Mucosa of rectum (tissue), 2 donors: ENCODE measurements at regions not wholly inside any gene's neighbourhood (a gene's known extent, or its start where the extent isn't known, plus 50 kb on each side); places are given as distances from the start of the nearest gene placed in this dataset.
A peak's percentile ranks its signal among the peaks of the same experiment; 100 is the strongest.

Source experiments
- H3K27ac ChIP-seq, 2 donors: one replicate each; pipeline ENCODE4 v1.7.0; 2013; ENCODE audit warnings: inconsistent platforms in 2 of 2, low read depth in 2 of 2, low read length in 2 of 2
- H3K27me3 ChIP-seq, 2 donors: one replicate each; pipeline ENCODE4 v1.7.0; 2013; ENCODE audit warnings: low read length in 2 of 2; ENCODE audit not compliant: control insufficient read depth in 2 of 2, insufficient read depth in 2 of 2
- H3K36me3 ChIP-seq, 2 donors: one replicate each; pipeline ENCODE4 v1.7.0; 2013; ENCODE audit warnings: low read length in 2 of 2; ENCODE audit not compliant: control insufficient read depth in 2 of 2, insufficient read depth in 2 of 2
- H3K4me1 ChIP-seq, 2 donors: one replicate each; pipeline ENCODE4 v1.7.0; 2013; ENCODE audit warnings: low read length in 2 of 2, mild to moderate bottlenecking in 1 of 2; ENCODE audit not compliant: control insufficient read depth in 2 of 2, insufficient read depth in 2 of 2
- H3K4me3 ChIP-seq, 2 donors: one replicate each; pipeline ENCODE4 v1.7.0; 2013; ENCODE audit warnings: low read length in 2 of 2
- H3K9ac ChIP-seq, 2 donors: one replicate each; pipeline ENCODE4 v1.7.0; 2013; ENCODE audit warnings: low read length in 2 of 2, low read depth in 1 of 2, mild to moderate bottlenecking in 1 of 2
- H3K9me3 ChIP-seq, 2 donors: one replicate each; pipeline ENCODE4 v1.7.0; 2013; ENCODE audit warnings: low read length in 2 of 2; ENCODE audit not compliant: control insufficient read depth in 2 of 2
- donor health status: healthy.
- donor health status: Normal muscosa, but diverticular disease.

DNA sequence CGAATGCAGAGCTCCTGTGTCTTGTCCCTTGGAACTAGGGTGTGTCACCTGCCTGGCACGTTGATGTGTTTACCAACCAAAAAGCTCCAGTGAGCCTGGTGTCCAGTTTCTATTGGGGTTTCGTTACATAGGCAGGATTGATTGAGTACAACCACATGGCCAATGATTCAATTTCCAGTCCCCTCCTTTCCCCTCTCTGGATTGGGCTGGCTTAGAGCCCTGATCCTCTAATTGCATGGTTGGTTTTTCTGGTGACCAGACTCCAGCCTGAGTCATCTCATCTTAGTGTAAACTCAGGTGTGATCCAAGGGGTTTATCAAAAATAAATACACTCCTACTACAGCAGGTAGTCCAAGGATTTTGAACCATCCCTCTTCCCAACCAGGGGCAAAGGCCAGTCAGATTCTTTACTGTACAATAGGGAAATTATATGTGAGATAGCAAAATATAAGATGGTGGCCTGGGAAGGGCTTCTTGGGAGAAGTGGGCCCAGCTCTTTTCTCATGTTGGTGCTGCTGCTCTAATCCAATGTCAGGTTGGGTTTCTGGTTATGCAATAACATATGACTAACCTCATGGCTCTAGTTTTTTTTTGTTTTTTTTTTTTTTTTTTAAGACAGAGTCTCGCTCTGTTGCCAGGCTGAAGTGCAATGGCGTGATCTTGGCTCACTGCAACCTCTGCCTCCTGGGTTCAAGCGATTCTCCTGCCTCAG, 64.7 kb upstream of the MGAT5 start:
- Histone ChIP-seq H3K27me3 (no peaks in the 10 kb centered on the region), H3K9me3 (no peaks in the 10 kb centered on the region), H3K4me1 (peaks cover 0 to 19% of the 10 kb centered on the region in 2 donors), H3K9ac (no peak overlapping the region), H3K4me3 (no peak overlapping the region), H3K27ac (peak overlapping the region in 1 of 2 donors; percentile 18), H3K36me3 (peaks cover 0 to 3% of the 10 kb centered on the region in 2 donors)

- Histone ChIP-seq H3K36me3 (peaks cover 0 to 3% of the 10 kb centered on the region in 2 donors), H3K4me3 (no peak overlapping the region), H3K4me1 (peaks cover 0 to 22% of the 10 kb centered on the region in 2 donors), H3K27ac (no peak overlapping the region), H3K27me3 (no peaks in the 10 kb centered on the region), H3K9me3 (no peaks in the 10 kb centered on the region), H3K9ac (no peak overlapping the region)
Measured at GRCh38 chr2:134190062-134190806, 63.6 kb upstream of the MGAT5 start.

GRCh38 chr2:134190807-134191203, 63.1 kb upstream of the MGAT5 start:
- Histone ChIP-seq H3K27ac (no peak overlapping the region), H3K9me3 (no peaks in the 10 kb centered on the region), H3K4me1 (peaks cover 0 to 22% of the 10 kb centered on the region in 2 donors), H3K4me3 (no peak overlapping the region), H3K9ac (no peak overlapping the region), H3K27me3 (no peaks in the 10 kb centered on the region), H3K36me3 (peaks cover 0 to 3% of the 10 kb centered on the region in 2 donors)

DNA sequence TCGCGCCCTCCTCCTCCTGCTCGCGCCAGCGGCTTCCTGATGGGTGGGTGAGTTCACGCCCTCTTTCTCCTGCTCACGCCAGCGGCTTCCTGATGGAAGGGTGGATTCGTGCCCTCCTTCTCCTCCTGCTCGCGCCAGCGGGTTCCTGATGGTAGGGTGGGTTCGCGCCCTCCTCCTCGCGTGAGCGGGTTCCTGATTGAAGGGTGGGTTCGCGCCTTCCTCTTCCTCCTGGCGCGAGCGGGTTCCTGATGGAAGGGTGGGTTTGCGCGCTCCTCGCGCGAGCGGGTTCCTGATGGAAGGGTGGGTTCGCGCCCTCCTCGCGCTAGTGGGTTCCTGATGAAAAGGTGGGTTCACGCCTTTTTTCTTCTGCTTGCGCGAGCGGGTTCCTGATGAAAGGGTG, 62.0 kb upstream of the MGAT5 start:
- Histone ChIP-seq H3K27ac (no peak overlapping the region), H3K9me3 (no peaks in the 10 kb centered on the region), H3K36me3 (no peaks in the 10 kb centered on the region), H3K4me1 (peaks cover 0 to 22% of the 10 kb centered on the region in 2 donors), H3K9ac (no peak overlapping the region), H3K4me3 (no peak overlapping the region), H3K27me3 (no peaks in the 10 kb centered on the region)

GRCh38 chr2:134193006-134193405, 60.9 kb upstream of the MGAT5 start:
- no peaks in the 10 kb centered on the region for H3K27me3 ChIP-seq
- peaks cover 0 to 24% of the 10 kb centered on the region in 2 donors for H3K4me1 ChIP-seq
- no peak overlapping the region for H3K9ac ChIP-seq
- no peaks in the 10 kb centered on the region for H3K36me3 ChIP-seq
- H3K27ac ChIP-seq, result no peak overlapping the region
- no peaks in the 10 kb centered on the region for H3K9me3 ChIP-seq
- no peak overlapping the region for H3K4me3 ChIP-seq

- H3K36me3 ChIP-seq, result no peaks in the 10 kb centered on the region
- H3K4me3 ChIP-seq, result no peak overlapping the region
- no peaks in the 10 kb centered on the region for H3K27me3 ChIP-seq
- peaks cover 0 to 19% of the 10 kb centered on the region in 2 donors for H3K4me1 ChIP-seq
- no peak overlapping the region for H3K9ac ChIP-seq
- no peaks in the 10 kb centered on the region for H3K9me3 ChIP-seq
- no peak overlapping the region for H3K27ac ChIP-seq
Measured at GRCh38 chr2:134194519-134194918, 59.4 kb upstream of the MGAT5 start.

DNA sequence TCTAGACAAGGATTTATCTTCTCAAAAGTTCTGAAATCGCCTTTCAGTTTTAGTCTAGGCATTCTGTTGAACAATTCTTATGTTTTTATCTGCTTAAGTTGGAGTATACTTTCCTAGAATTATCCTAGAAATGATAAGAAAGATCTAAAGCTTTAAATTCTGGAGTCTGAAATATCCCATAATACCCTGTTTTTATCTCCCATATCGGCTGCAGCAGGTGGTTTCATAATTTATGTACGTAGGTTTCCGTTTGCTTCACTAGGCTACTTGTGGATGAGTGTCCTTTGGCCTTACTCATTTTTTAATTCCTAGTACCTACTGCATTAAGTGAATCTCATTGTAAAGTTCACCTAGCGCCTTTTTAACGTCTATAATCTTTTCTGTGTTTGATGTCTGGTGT, 58.5 kb upstream of the MGAT5 start:
- Histone ChIP-seq H3K36me3 (no peaks in the 10 kb centered on the region), H3K9me3 (no peaks in the 10 kb centered on the region), H3K4me1 (peaks cover 0 to 11% of the 10 kb centered on the region in 2 donors), H3K4me3 (no peak overlapping the region), H3K9ac (no peak overlapping the region), H3K27ac (no peak overlapping the region), H3K27me3 (no peaks in the 10 kb centered on the region)

- Histone ChIP-seq H3K4me3 (no peak overlapping the region), H3K9me3 (no peaks in the 10 kb centered on the region), H3K4me1 (peaks cover 0 to 10% of the 10 kb centered on the region in 2 donors), H3K27ac (no peak overlapping the region), H3K36me3 (no peaks in the 10 kb centered on the region), H3K9ac (no peak overlapping the region), H3K27me3 (no peaks in the 10 kb centered on the region)
Measured at GRCh38 chr2:134197445-134197844, 56.4 kb upstream of the MGAT5 start.

GRCh38 chr2:134198006-134198634, 55.8 kb upstream of the MGAT5 start:
- Histone ChIP-seq H3K4me3 (peak overlapping the region in 1 of 2 donors; percentile 6), H3K4me1 (peaks cover 0 to 10% of the 10 kb centered on the region in 2 donors), H3K27ac (no peak overlapping the region), H3K36me3 (no peaks in the 10 kb centered on the region), H3K27me3 (no peaks in the 10 kb centered on the region), H3K9ac (no peak overlapping the region), H3K9me3 (no peaks in the 10 kb centered on the region)

- Histone ChIP-seq H3K27ac (no peak overlapping the region), H3K4me1 (peaks cover 0 to 10% of the 10 kb centered on the region in 2 donors), H3K36me3 (no peaks in the 10 kb centered on the region), H3K9ac (no peak overlapping the region), H3K4me3 (no peak overlapping the region), H3K27me3 (no peaks in the 10 kb centered on the region), H3K9me3 (no peaks in the 10 kb centered on the region)
Measured at GRCh38 chr2:134199123-134199522, 54.7 kb upstream of the MGAT5 start.
